ENCODE measurements at regions not wholly inside any gene's neighbourhood (a gene's known extent, or its start where the extent isn't known, plus 50 kb on each side); places are given as distances from the start of the nearest gene placed in this dataset.

DNA sequence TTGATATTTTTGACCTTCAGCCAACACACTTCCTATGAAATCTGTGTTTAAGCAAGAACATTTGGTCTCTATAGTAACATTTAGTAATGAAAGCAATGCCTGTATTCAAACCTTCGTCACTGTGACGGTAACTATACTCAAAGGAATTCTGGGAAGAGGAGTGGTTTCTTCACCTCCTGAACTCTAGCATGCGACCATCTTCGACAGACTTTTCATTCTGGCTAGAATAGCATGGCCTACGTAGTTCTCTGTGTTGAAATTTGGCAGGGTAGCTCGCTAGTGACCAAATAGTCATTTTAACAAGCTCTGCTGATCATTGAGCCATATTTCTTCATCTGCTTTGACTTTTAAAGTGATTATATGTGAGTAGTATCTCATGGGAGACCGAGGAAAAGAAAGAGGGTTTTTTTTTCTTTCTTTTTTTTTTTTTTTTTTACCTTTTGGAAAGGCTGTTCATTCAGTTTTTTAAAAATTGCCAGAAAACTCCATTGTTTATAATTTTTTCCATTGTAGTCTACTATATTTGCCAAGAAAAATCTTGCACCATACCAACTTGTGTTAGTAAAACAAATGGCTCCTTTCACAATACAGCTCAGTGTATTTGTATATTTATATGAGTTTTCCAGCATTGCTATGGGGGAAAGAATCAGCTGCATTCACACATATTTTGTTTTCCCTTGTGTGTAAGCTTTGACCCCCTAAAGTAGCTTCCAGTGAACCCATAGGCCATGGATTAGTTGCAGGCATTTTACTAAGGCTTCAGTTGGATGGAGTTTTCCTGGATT is 166.8 kb downstream of the NNT start:
- Mint-ChIP-seq H3K4me3 (no peak overlapping the region), H3K4me1 (peaks cover 9 to 19% of the 10 kb centered on the region in 2 experiments; a peak in 3 of 4 replicates), H3K9me3 (no peaks in the 10 kb centered on the region), H3K36me3 (ENCODE audit: insufficient read depth in 1 of 3, low read depth in 3 of 3) (no peaks in the 10 kb centered on the region), H3K27ac (no peak overlapping the region), H3K27me3 (ENCODE audit: low read depth) (no peaks in the 10 kb centered on the region)
- Histone ChIP-seq H3K23me2 (ENCODE audit: insufficient read length, low read depth, low read length, poor library complexity, severe bottlenecking) (no peaks in the 10 kb centered on the region), H3K79me1 (ENCODE audit: insufficient read depth, low read depth, low read length, poor library complexity, severe bottlenecking) (no peaks in the 10 kb centered on the region), H3K18ac (ENCODE audit: insufficient read length, low read depth, low read length) (no peak overlapping the region), H2BK20ac (ENCODE audit: low read depth, low read length, poor library complexity, severe bottlenecking) (no peak overlapping the region), H2AK5ac (ENCODE audit: insufficient read length, low read length) (no peak overlapping the region), H3K14ac (ENCODE audit: insufficient read depth, low read length) (no peak overlapping the region), H3K27me3 (ENCODE audit: insufficient read depth, low read length) (no peaks in the 10 kb centered on the region), H3K9ac (ENCODE audit: extremely low read depth, insufficient read length, low read length) (no peak overlapping the region), H2BK5ac (ENCODE audit: insufficient read length, low read length) (no peak overlapping the region), H3K9me3 (ENCODE audit: control insufficient read depth, low read depth, low read length) (no peaks in the 10 kb centered on the region), H3K27ac (ENCODE audit: insufficient read length, low read depth, low read length) (no peak overlapping the region), H3T11ph (ENCODE audit: low read length) (no peak overlapping the region), H4K8ac (replicated peaks; ENCODE audit: insufficient read length, low read depth, low read length) (no peak overlapping the region), H2AFZ (ENCODE audit: low read length) (no peak overlapping the region), H2BK120ac (ENCODE audit: low read depth, low read length, poor library complexity, severe bottlenecking) (no peak overlapping the region), H4K20me1 (ENCODE audit: control insufficient read depth, insufficient read depth, insufficient read length) (no peaks in the 10 kb centered on the region), H2BK12ac (ENCODE audit: insufficient read length, low read depth, low read length) (no peak overlapping the region), H2BK15ac (ENCODE audit: low read depth, low read length) (no peak overlapping the region), H3K56ac (ENCODE audit: insufficient read length, low read depth, low read length) (no peak overlapping the region), H4K5ac (ENCODE audit: insufficient read length, low read depth, low read length) (no peak overlapping the region), H3K79me2 (ENCODE audit: insufficient read depth, low read length) (no peaks in the 10 kb centered on the region), H3K4ac (ENCODE audit: low read depth, low read length) (no peak overlapping the region), H4K91ac (ENCODE audit: insufficient read length, low read depth, low read length) (no peak overlapping the region), H3K4me2 (ENCODE audit: insufficient read depth, insufficient read length, low read length) (no peak overlapping the region), H3K4me1 (ENCODE audit: insufficient read depth, low read length) (peaks cover 3% of the 10 kb centered on the region; the same call in 1 of the 2 replicates), H3K23ac (ENCODE audit: insufficient read length, low read depth, low read length) (no peak overlapping the region)
- DNase-seq, result no peak
- TF ChIP-seq, protein P1, sequence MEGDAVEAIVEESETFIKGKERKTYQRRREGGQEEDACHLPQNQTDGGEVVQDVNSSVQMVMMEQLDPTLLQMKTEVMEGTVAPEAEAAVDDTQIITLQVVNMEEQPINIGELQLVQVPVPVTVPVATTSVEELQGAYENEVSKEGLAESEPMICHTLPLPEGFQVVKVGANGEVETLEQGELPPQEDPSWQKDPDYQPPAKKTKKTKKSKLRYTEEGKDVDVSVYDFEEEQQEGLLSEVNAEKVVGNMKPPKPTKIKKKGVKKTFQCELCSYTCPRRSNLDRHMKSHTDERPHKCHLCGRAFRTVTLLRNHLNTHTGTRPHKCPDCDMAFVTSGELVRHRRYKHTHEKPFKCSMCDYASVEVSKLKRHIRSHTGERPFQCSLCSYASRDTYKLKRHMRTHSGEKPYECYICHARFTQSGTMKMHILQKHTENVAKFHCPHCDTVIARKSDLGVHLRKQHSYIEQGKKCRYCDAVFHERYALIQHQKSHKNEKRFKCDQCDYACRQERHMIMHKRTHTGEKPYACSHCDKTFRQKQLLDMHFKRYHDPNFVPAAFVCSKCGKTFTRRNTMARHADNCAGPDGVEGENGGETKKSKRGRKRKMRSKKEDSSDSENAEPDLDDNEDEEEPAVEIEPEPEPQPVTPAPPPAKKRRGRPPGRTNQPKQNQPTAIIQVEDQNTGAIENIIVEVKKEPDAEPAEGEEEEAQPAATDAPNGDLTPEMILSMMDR (conservative IDR thresholded peaks at IDR 0.05), result no peak
- no CpG with 5 or more reads among the region's 7 CpGs for WGBS (ENCODE audit: extremely low coverage, insufficient read length, low lambda C conversion rate)

All from H9 (cell line).